Progenitor cell of endocrine pancreas (in vitro differentiated cells): ENCODE measurements at regions not wholly inside any gene's neighbourhood (a gene's known extent, or its start where the extent isn't known, plus 50 kb on each side); places are given as distances from the start of the nearest gene placed in this dataset.

Experiments
- DNase-seq: peaks from one replicate; pipeline ENCODE4 v3.0.0; 2021; ENCODE audit warnings: low spot score; ENCODE audit not compliant: unreplicated experiment
- H3K27ac Mint-ChIP-seq: 2 replicates; pipeline ENCODE4 v1.8.0; 2021; ENCODE audit warnings: mild to moderate bottlenecking, moderate library complexity, mixed read lengths
- H3K27me3 Mint-ChIP-seq: 2 replicates; pipeline ENCODE4 v1.8.0; 2021; ENCODE audit warnings: mixed read lengths
- H3K36me3 Mint-ChIP-seq: 2 replicates; pipeline ENCODE4 v1.8.0; 2022; ENCODE audit warnings: mixed read lengths; ENCODE audit not compliant: insufficient read depth
- H3K4me1 Mint-ChIP-seq: 2 replicates; pipeline ENCODE4 v1.8.0; 2021; ENCODE audit warnings: low read depth, mixed read lengths
- H3K4me3 Mint-ChIP-seq: 2 replicates; pipeline ENCODE4 v1.8.0; 2021; ENCODE audit warnings: low read depth, mild to moderate bottlenecking, moderate library complexity, mixed read lengths
- H3K9me3 Mint-ChIP-seq: 2 replicates; pipeline ENCODE4 v1.8.0; 2021; ENCODE audit warnings: low read depth, mixed read lengths
- TF ChIP-seq, protein P1 (sequence below): fragments of 200-600 bp; sonication (generic); IDR thresholded peaks from one replicate; pipeline ENCODE4 v1.5.0; 2021; ENCODE audit warnings: antibody characterized with exemption, mild to moderate bottlenecking; ENCODE audit not compliant: unreplicated experiment

DNA sequence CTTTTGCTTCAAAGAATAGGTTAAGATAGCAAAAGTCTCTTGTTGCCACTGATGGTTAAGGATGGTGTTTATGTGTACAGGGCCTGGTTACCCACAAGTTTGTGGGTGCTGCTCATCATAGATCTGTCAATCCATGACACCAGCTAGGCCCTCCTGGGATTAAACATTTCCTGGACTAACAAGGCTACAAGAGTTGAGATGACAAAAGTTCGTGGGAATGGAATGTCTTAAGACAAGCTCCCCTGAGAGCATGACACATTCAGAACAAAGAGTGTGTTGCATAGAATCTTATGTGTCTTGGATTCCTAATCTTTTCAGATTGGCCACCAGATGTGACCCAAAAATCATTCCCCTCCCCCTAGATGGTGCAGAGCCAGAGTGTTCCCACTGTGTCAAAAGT is 592.5 kb upstream of the USP15 start:
- Mint-ChIP-seq H3K27me3 (no peaks in the 10 kb centered on the region), H3K4me1 (no peaks in the 10 kb centered on the region), H3K36me3 (peaks cover 4% of the 10 kb centered on the region), H3K4me3 (no peak overlapping the region), H3K9me3 (peaks cover 18% of the 10 kb centered on the region), H3K27ac (no peak overlapping the region)
- DNase-seq = no peak
- TF ChIP-seq, protein P1, sequence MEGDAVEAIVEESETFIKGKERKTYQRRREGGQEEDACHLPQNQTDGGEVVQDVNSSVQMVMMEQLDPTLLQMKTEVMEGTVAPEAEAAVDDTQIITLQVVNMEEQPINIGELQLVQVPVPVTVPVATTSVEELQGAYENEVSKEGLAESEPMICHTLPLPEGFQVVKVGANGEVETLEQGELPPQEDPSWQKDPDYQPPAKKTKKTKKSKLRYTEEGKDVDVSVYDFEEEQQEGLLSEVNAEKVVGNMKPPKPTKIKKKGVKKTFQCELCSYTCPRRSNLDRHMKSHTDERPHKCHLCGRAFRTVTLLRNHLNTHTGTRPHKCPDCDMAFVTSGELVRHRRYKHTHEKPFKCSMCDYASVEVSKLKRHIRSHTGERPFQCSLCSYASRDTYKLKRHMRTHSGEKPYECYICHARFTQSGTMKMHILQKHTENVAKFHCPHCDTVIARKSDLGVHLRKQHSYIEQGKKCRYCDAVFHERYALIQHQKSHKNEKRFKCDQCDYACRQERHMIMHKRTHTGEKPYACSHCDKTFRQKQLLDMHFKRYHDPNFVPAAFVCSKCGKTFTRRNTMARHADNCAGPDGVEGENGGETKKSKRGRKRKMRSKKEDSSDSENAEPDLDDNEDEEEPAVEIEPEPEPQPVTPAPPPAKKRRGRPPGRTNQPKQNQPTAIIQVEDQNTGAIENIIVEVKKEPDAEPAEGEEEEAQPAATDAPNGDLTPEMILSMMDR = no peak

DNA sequence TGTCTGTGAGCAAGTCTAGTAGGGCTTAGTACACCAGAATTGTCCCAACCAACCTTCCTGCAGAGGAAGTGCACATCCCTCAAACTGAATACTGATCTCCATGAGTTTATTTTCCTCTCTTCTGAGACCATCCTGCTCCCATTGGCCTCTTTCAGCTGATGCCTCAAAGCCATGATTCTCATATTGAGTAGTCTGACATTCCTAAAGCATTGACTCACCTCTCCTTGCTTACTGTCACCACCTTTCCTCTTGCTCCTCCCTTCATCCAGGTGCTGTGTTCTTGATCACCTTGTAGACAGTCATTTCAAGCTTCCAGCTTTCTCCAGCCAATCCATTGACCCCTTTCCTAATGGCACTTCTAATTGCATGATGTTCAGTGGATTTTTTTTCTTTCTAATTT is 583.7 kb upstream of the USP15 start:
- peaks cover 2% of the 10 kb centered on the region for H3K36me3 Mint-ChIP-seq
- H3K4me3 Mint-ChIP-seq = no peak overlapping the region
- no peaks in the 10 kb centered on the region for H3K27me3 Mint-ChIP-seq
- TF ChIP-seq, protein P1 = no peak
- no peak for DNase-seq
- peaks cover 2% of the 10 kb centered on the region for H3K9me3 Mint-ChIP-seq
- H3K4me1 Mint-ChIP-seq = no peaks in the 10 kb centered on the region
- H3K27ac Mint-ChIP-seq = no peak overlapping the region

DNA sequence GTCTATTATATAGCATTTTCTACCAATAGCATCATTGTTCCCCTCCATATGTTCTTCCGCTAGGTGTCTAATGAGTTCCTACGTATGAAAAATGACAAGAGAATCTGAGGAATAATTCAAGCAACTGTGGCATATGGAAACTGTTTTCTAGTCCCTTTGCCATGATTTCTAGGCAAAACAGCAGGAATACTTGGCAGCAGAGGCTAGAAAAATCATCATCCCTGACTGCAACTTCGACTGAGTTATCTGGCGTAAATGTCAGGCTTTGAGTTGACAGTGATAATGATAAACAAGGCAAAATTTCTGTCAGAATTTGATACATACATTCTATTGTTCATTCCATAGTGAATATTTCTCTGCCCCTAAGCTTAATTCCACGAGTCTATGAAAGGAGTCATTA is 572.8 kb upstream of the USP15 start:
- Mint-ChIP-seq H3K4me1 (peaks cover 5% of the 10 kb centered on the region), H3K4me3 (no peak overlapping the region), H3K27me3 (no peaks in the 10 kb centered on the region), H3K9me3 (peaks cover 1% of the 10 kb centered on the region), H3K27ac (no peak overlapping the region), H3K36me3 (no peaks in the 10 kb centered on the region)
- no peak for DNase-seq
- TF ChIP-seq, protein P1 = no peak

DNA sequence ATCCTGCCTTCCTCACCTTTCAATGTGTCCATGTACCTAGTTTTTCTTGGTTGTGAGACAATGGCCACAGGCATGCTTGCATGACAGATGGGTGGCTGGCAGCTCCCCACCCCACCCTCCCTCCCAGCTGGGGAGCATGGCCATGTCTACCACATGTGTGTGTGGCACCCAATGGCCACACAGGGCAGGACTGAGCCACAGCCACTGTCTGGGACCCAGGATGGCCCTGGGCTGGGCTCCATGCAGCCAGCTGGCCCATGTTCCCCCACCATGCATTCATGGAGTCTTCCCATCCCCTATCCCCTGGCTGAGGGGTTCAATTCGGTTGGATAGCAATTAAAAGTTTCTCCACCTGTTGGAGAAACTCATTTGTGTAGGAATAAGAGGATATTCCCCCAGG is 566.0 kb upstream of the USP15 start:
- peaks cover 1% of the 10 kb centered on the region for H3K36me3 Mint-ChIP-seq
- H3K4me3 Mint-ChIP-seq = no peak overlapping the region
- H3K27ac Mint-ChIP-seq = no peak overlapping the region
- H3K27me3 Mint-ChIP-seq = no peaks in the 10 kb centered on the region
- peaks cover 18% of the 10 kb centered on the region for H3K9me3 Mint-ChIP-seq
- no peaks in the 10 kb centered on the region for H3K4me1 Mint-ChIP-seq
- TF ChIP-seq, protein P1 = no peak
- DNase-seq = no peak

DNA sequence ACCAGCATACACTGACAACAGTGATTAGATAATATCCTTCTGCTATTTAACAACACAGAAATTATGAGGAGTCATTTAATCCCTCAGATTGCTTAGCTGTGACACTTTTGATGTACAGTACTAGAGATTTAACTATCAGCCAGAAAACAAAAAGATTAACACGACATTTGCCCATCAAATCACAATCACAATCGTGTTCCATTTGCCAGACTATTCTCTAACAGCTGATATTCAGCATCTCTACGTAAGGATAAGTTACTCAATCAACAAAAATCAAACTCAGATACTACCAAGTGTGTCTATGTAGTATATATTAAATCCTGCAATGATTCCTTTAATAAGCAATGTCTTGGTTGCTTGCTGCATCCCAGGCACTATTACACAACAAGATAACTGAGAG is 558.7 kb upstream of the USP15 start:
- H3K36me3 Mint-ChIP-seq = peaks cover 1% of the 10 kb centered on the region
- no peaks in the 10 kb centered on the region for H3K4me1 Mint-ChIP-seq
- H3K4me3 Mint-ChIP-seq = no peak overlapping the region
- no peaks in the 10 kb centered on the region for H3K27me3 Mint-ChIP-seq
- H3K27ac Mint-ChIP-seq = no peak overlapping the region
- H3K9me3 Mint-ChIP-seq = peaks cover 9% of the 10 kb centered on the region
- TF ChIP-seq, protein P1 = no peak
- DNase-seq = no peak

DNA sequence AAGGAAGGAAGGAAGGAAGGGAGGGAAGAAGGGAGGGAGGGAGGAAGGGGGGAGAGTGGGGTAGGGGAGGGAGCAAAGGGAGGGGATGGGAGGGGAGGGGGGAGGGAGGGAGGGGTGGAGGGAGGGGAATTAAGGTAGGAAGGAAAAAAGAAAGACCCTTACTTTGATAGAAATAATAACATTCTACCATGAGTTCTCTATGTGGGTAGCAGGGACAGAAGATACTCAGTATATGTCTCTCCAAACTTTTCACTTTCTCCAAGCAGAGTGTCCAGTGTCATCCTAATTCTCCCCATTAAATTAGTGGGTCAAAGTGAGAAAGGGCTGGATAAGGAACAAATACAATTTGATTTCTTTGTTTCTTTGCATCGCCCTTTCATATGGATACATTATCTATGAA is 553.4 kb upstream of the USP15 start:
- no peaks in the 10 kb centered on the region for H3K36me3 Mint-ChIP-seq
- DNase-seq = no peak
- H3K27ac Mint-ChIP-seq = no peak overlapping the region
- TF ChIP-seq, protein P1 = no peak
- no peaks in the 10 kb centered on the region for H3K4me1 Mint-ChIP-seq
- H3K27me3 Mint-ChIP-seq = no peaks in the 10 kb centered on the region
- H3K4me3 Mint-ChIP-seq = no peak overlapping the region
- H3K9me3 Mint-ChIP-seq = no peaks in the 10 kb centered on the region
